Upper lobe of left lung (tissue), 4 donors: ENCODE measurements at regions not wholly inside any gene's neighbourhood (a gene's known extent, or its start where the extent isn't known, plus 50 kb on each side); places are given as distances from the start of the nearest gene placed in this dataset.

Source experiments
- CTCF ChIP-seq, 6 experiments: fragments of 450-650 bp in 4 of 6; fragments of 200-600 bp in 2 of 6; sonication (generic) in 2 of 6; IDR thresholded peaks; one replicate each; pipeline ENCODE4 v1.5.1; 2016 to 2019; ENCODE audit warnings: antibody characterized with exemption in 6 of 6
- POLR2A ChIP-seq, 4 donors: fragments of 450-650 bp; IDR thresholded peaks; one replicate each; pipeline ENCODE4 v1.5.1; 2016 to 2017; ENCODE audit warnings: antibody characterized with exemption in 4 of 4, mild to moderate bottlenecking in 2 of 4

- no peak for TF ChIP-seq CTCF (IDR thresholded peaks at IDR 0.05)
- TF ChIP-seq POLR2A (IDR thresholded peaks at IDR 0.05), result no peak
Observed at GRCh38 chr3:178170698-178171535, 365.3 kb upstream of the KCNMB2 start.
